Tibial nerve (tissue), 4 donors: ENCODE measurements at regions not wholly inside any gene's neighbourhood (a gene's known extent, or its start where the extent isn't known, plus 50 kb on each side); places are given as distances from the start of the nearest gene placed in this dataset.

Experiments
- CTCF ChIP-seq, 5 experiments: fragments of 200-600 bp in 3 of 5; fragments of 450-650 bp in 2 of 5; sonication (generic) in 3 of 5; IDR thresholded peaks; one replicate each; pipeline ENCODE4 v1.5.1; 2016 to 2019; ENCODE audit warnings: antibody characterized with exemption in 5 of 5, mild to moderate bottlenecking in 3 of 5, moderate library complexity in 2 of 5
- EP300 ChIP-seq, 2 donors: sonication (generic); formaldehyde crosslinking; IDR thresholded peaks; one replicate each; pipeline ENCODE4 v1.6.1; 2017; ENCODE audit warnings: antibody characterized with exemption in 2 of 2, mild to moderate bottlenecking in 1 of 2
- POLR2A ChIP-seq, 2 donors: fragments of 450-650 bp; IDR thresholded peaks; one replicate each; pipeline ENCODE4 v1.6.1; 2017; ENCODE audit warnings: antibody characterized with exemption in 2 of 2, mild to moderate bottlenecking in 2 of 2, moderate library complexity in 2 of 2

DNA sequence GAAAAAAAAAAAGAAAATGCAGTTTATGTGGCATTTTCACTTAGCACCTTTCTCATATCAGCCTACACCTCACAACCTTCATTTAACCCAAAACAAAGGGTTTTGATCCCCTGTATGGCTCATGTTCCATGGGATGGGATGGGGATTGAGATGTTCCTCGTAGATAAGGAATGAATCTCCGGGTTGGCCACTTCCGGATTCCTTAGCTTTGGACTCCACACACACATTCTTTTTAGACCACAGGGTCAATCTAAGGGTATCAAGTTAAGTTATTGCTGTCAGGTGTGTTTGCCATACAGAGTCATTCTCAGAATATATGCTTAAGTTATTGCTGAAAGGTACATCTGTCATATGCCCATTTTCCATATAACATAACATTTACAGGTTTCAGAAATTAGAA lies 301.4 kb upstream of the TGFBR2 start:
- TF ChIP-seq CTCF (IDR thresholded peaks at IDR 0.05) (no peak), POLR2A (IDR thresholded peaks at IDR 0.05) (no peak), EP300 (IDR thresholded peaks at IDR 0.05) (no peak)
